GM21619 (cell line): ENCODE measurements at regions not wholly inside any gene's neighbourhood (a gene's known extent, or its start where the extent isn't known, plus 50 kb on each side); places are given as distances from the start of the nearest gene placed in this dataset.

Experiments
- ATAC-seq: cut with Tn5 transposase; IDR thresholded peaks from one replicate; pipeline ENCODE4 v1.9.1; 2021; ENCODE audit not compliant: unreplicated experiment

DNA sequence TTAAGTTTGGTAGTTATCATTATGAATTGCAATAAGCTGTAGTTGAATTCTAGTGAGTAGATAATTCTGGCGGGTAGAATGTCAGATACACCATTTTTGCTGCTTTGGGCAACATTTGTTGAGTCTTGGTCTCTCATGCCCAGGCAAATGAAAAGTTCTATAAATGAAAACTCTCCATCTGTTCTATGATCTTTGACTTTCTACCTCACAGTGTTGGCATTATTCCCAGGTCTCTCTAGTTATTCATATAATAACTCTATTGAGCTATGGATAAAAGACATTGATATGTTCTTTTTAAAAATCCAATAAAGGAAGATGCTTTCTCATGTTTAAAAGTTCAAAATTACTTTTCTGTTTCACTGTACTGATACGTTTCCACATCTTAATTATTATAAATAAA, 415.3 kb upstream of the SEMA3D start:
- ATAC-seq: no peak

DNA sequence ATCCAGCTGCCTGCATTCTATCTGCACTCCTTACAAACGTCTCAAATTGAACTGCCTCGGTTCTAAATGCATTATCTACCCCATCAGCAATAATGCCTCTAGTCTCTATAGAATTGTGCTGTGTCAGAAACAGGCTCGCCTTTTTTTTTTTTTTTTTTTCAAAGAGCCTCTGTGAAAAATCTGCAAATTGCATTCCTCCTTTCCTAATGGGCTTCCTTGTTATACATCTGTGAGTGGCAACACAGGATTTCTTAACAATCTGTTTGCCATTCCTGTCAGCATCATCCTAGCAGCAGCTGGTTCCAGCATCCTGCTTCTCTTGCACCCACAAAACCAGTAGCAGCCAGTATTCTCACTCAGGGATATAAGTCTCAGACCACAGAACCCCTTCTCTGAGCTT, 413.5 kb upstream of the SEMA3D start:
- no peak for ATAC-seq

DNA sequence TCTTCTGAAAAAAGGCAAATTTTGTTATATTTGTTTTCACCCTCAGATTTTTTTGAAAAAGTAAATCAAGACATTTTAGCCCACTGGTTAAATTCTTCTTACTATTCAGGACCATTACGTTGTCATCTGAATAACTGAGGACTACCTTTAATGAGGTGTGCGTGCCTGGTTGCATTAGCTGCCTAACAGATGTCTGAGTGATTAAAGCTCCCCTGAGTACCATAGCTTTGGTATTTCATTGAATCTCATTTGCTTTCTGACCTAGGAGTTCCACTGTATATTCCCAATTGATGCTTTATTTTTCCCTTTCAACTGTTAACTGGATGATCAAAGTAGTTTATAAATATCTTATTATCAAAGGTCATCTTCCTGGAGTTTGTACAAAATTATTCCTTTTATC, 410.0 kb upstream of the SEMA3D start:
- no peak for ATAC-seq

- no peak for ATAC-seq
Observed at GRCh38 chr7:85595750-85596178, 408.9 kb upstream of the SEMA3D start.

- ATAC-seq: no peak
Observed at GRCh38 chr7:85593355-85593754, 406.5 kb upstream of the SEMA3D start.

- ATAC-seq: no peak
Observed at GRCh38 chr7:85587785-85588184, 400.9 kb upstream of the SEMA3D start.

DNA sequence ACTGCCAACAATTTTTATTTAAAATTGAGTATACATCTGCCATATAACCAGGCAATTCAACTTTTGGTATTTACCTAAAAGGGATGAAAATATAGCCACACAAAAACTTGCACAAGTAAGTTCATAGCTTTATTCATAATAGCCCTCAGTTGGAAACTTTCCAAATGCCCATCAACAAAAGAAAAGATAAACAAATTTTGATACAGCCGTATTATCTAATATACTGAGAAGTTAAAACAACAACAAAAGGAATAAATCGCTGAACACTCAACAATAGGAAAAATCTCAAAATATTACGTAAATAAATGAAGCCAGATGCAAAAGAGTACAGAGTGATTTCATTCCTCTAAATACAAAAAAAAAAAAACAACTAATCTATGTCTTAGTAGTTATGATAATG, 399.2 kb upstream of the SEMA3D start:
- ATAC-seq: no peak

GRCh38 chr7:85583131-85583953, 396.5 kb upstream of the SEMA3D start:
- no peak for ATAC-seq

DNA sequence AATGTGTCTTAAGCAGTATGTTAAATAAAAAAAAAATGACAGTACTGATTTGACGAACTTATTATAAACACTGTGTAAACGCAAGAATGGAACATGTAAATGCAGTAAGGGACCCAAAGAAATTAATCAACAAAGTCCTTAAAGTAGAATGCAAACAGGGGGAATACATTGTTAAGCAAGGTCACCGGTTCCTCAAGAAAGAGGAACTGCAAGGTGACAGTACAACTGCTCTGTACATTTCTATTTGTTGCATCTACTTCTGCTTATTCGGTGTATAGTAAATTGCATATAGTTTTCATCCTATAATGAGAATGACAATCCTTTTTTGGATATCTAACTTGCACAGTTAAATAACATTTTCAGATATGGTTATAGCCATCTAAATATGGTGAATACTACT, 387.0 kb upstream of the SEMA3D start:
- no peak for ATAC-seq

DNA sequence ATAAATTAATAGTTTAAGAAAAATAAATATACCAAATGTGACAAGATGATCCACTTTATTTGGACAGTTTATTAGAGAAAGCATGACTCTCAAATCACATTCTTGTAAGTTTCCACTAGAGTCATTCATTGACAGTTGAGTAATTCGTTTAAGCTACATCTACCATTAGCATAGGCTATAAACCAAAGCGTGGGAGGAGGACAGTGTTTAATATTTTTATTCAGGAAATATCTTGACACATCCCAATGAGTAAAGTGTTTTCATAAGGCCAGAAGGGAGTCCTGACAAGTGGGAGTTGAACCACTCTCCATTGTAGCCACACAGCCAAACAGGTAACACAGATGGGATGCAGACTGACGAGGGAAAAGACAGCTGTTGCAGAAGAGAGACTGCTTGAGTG, 386.5 kb upstream of the SEMA3D start:
- ATAC-seq: no peak

- no peak for ATAC-seq
Observed at GRCh38 chr7:85570898-85571297, 384.0 kb upstream of the SEMA3D start.

- ATAC-seq: no peak
Observed at GRCh38 chr7:85567983-85568382, 381.1 kb upstream of the SEMA3D start.

GRCh38 chr7:85566095-85566794, 379.4 kb upstream of the SEMA3D start:
- no peak for ATAC-seq

DNA sequence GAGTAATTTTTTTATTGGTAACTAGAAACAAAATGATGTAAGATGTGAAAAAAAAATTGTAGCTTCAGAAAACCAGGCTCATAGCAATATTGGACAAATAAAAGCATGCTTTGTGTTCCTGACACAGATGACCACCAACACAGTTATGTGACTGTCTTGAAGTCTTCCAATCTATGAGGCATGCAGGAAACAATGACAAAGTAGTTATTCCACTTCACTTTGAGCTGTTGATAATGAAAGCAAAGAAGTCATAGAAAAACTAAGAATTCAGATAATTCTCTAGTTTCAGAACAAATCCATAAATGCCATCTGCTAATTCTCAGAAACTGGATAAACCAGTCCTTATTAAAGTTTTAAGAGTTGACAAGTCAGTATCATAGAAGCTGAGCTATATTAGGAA, 378.4 kb upstream of the SEMA3D start:
- no peak for ATAC-seq

DNA sequence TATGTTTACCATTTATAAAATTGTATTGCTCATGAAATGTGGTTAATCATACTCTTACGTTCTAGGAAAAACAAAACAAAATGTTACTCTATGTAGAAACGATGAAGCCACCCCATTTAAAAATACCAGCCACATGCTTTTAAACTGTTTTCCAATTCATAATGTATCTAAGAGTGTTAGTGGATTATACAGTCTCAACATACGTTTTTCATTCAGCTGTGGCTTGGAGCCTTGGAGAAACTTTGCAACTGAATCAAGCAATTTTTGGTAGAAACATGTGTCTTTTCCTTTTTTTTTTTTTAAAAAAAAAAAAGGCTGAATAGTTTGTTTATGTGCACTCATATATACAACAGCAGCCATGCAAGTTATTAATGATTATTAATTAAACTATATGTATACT, 378.0 kb upstream of the SEMA3D start:
- ATAC-seq: no peak

GRCh38 chr7:85561706-85562105, 374.9 kb upstream of the SEMA3D start:
- no peak for ATAC-seq

DNA sequence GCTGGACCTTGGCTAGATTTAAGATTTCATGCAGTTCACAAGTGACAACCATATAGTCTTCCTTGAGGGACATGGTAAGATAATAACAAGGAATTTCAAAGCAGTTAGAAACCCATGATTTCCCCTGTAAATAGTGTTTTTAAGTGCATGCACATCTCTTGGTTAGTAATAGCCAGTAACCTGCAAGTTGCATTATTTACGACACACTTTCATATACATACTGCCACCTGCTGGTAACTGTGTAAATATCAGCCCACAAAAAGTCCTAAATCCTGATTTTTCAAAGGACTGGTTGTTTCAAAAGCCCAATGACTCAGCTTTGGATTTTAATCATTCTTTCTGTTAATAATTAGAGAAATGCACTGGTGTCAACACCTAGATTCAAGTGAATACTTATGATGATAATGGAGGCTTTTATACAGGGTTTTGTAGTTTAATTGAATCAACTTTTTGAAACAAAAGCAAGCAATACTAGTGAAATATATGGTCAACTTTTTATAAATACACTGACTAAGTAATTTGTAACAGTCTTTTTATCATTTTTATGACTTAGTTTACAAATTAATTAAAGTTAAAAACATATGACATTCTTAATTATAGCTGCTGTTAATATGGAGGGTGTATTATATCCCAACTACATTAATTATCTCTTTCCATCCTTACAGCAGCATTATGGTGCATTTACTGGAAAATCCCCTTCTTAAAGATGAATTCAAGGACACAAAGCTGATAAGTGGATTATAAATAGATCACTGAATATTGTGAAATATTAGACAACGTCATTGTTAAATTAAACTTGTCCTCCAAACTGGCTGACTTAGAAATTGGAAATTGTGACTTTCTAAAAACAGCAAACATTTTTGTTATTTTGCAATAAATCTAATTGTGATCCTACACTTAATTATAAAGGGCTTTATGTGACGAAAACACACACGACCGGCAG, 367.7 kb upstream of the SEMA3D start:
- peak; percentile 85 for ATAC-seq

DNA sequence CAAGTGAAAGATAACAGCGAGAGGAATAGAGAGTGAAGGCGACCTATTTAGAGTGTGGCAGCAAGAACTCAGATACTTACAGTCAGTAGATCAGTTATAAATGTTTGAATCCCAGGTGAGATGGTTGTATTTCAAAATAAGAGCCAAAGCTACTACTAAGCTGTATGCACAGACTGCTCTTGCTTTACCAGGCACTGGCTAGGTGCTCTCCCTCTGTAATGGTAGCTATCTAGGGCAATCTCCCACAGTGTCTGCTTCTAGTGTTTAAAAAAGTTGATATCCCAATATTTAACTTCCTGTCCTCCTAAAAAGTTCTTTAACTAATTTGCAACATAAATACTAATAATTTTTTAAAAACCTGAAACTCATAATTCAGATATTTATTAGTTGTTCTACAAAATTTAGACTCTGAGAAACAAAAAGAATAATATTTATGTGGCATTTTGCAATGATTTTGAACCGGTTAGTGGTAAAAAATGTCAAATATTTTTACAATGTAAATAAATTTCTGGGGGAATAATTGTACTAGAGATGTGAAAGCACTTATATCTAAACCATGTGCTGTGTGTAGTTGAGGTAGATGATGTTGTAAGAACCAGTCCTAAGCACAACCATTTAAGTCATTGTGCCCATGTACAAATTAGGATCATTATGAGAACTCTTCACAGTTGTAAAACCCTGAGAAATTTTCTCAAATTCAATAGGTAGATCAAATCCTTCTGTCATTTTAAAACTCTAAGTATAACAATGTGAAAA, 349.3 kb upstream of the SEMA3D start:
- ATAC-seq: no peak

DNA sequence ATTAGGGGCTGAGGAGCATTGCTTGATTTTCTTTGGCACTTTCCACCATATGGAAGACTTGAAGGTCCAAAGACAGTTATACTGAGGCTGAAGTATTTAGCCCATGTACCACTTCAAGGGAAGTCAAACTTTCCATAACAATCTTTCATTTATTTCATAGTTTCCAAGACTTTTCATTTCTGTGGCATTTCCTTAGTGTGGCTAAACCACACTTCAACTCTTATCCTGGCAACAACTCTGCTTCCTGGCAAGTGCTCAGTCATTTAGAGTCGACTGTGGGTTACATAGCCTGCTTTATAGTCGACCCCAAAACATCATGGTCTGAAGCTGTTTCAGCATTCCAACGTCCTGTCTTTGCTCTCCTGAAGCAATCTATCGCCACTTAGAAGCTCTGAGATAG, 343.0 kb upstream of the SEMA3D start:
- no peak for ATAC-seq

DNA sequence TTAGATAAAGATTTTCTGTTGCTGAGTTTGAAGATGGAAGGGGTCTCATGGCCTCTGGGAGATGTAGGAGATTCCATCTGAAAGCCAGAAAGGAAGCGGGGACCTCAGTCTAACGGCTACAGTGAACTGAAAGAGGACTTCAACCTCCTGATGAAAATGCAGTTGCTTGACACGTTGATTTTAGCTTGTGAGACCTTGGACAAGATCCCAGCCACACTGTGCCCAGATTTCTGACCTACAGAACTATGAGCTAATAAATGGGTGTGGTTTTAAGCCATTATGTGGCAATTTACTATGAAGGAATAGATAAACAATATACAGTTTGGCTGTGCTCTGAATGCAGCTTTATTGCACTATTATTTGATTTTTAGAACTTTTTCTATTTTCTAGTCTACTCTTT, 342.3 kb upstream of the SEMA3D start:
- no peak for ATAC-seq

DNA sequence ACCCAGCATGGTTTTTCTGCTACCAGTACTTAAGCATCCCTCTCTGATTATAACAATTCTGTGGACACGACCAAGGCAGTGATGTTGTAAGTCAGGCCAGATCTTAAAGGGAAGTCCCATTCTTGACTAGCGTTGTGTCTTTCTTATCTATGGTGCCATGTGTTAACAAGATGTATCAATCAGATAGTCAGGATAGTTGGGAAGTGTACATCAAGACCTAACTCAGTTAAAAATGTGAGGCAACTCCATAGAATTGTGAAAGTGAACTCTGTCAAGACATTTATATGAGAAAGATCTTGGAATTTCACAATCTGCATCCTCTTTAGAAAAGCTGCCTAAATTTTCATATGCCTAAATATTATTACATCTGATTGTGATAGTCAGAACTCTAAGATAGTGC, 341.7 kb upstream of the SEMA3D start:
- no peak for ATAC-seq
